ENCODE measurements at regions not wholly inside any gene's neighbourhood (a gene's known extent, or its start where the extent isn't known, plus 50 kb on each side); places are given as distances from the start of the nearest gene placed in this dataset.

- TF ChIP-seq EZH2 (IDR thresholded peaks at IDR 0.05; ENCODE audit: borderline replicate concordance, low read depth, low read length, poor library complexity, severe bottlenecking) (no peak), CTCF (conservative IDR thresholded peaks at IDR 0.05; ENCODE audit: low read depth, low read length) (no peak)
Observed at GRCh38 chr4:32206756-32207155, 1486.6 kb downstream of the PCDH7 start.
